Mesendoderm (in vitro differentiated cells): ENCODE measurements at regions not wholly inside any gene's neighbourhood (a gene's known extent, or its start where the extent isn't known, plus 50 kb on each side); places are given as distances from the start of the nearest gene placed in this dataset.

ENCODE experiments used
- DNase-seq: peaks from one replicate; pipeline ENCODE4 v3.0.0; 2013
- H2AK5ac ChIP-seq: 2 replicates; pipeline ENCODE4 v1.6.1; 2013; ENCODE audit warnings: low read length, inconsistent platforms
- H2BK120ac ChIP-seq: 2 replicates; pipeline ENCODE4 v1.6.1; 2013; ENCODE audit warnings: low read depth, mild to moderate bottlenecking, low read length, moderate library complexity, mixed read lengths
- H2BK15ac ChIP-seq: replicated peaks from 2 replicates; pipeline ENCODE4 v1.6.1; 2013; ENCODE audit warnings: low read depth, mild to moderate bottlenecking, moderate library complexity
- H2BK5ac ChIP-seq: 2 replicates; pipeline ENCODE4 v1.6.1; 2013; ENCODE audit warnings: low read length, inconsistent platforms
- H3K18ac ChIP-seq: 2 replicates; pipeline ENCODE4 v1.6.1; 2013; ENCODE audit warnings: mild to moderate bottlenecking, low read length, mixed read lengths
- H3K23ac ChIP-seq: one replicate; pipeline ENCODE4 v1.6.1; 2013; ENCODE audit warnings: low read length
- H3K27ac ChIP-seq: 2 replicates; pipeline ENCODE4 v1.5.1; 2013; ENCODE audit warnings: low read depth, mild to moderate bottlenecking, inconsistent platforms, low read length, moderate library complexity
- H3K27me3 ChIP-seq: 2 replicates; pipeline ENCODE4 v1.6.1; 2013; ENCODE audit warnings: low read length, control low read depth, mild to moderate bottlenecking, inconsistent platforms; ENCODE audit not compliant: insufficient read depth, poor library complexity
- H3K36me3 ChIP-seq: 2 replicates; pipeline ENCODE4 v1.6.1; 2013; ENCODE audit warnings: low read length, inconsistent platforms; ENCODE audit not compliant: control insufficient read depth, insufficient read depth
- H3K4ac ChIP-seq: one replicate; pipeline ENCODE4 v1.6.1; 2013; ENCODE audit warnings: low read depth, mild to moderate bottlenecking, low read length, moderate library complexity
- H3K4me1 ChIP-seq: 2 replicates; pipeline ENCODE4 v1.6.1; 2013; ENCODE audit warnings: low read depth, low read length, inconsistent platforms; ENCODE audit not compliant: control insufficient read depth
- H3K4me2 ChIP-seq: 2 replicates; pipeline ENCODE4 v1.6.1; 2013; ENCODE audit warnings: low read length
- H3K4me3 ChIP-seq: 2 replicates; pipeline ENCODE4 v1.5.1; 2013; ENCODE audit warnings: mild to moderate bottlenecking, low read length
- H3K56ac ChIP-seq: one replicate; pipeline ENCODE4 v1.6.1; 2013; ENCODE audit warnings: low read length
- H3K79me1 ChIP-seq: 2 replicates; pipeline ENCODE4 v1.6.1; 2013; ENCODE audit warnings: low read length, inconsistent platforms
- H3K79me2 ChIP-seq: 2 replicates; pipeline ENCODE4 v1.6.1; 2013; ENCODE audit warnings: mild to moderate bottlenecking, low read length; ENCODE audit not compliant: control insufficient read depth, insufficient read depth
- H3K9ac ChIP-seq: 2 replicates; pipeline ENCODE4 v1.6.1; 2013; ENCODE audit warnings: low read length, inconsistent platforms
- H4K5ac ChIP-seq: one replicate; pipeline ENCODE4 v1.6.1; 2013; ENCODE audit warnings: low read length
- H4K8ac ChIP-seq: one replicate; pipeline ENCODE4 v1.6.1; 2013; ENCODE audit warnings: low read depth, mild to moderate bottlenecking, control low read depth, low read length, moderate library complexity
- WGBS: extraction: QIAGEN DNeasy Blood & Tissue Kit; methylation state at CpG from one replicate; pipeline ENCODE4 v1.1.7; 2013; ENCODE audit warnings: low lambda C conversion rate, missing lambda C conversion rate; ENCODE audit not compliant: insufficient coverage; ENCODE audit errors: extremely low coverage; 5-methylcytosine and 5-hydroxymethylcytosine counted together

DNA sequence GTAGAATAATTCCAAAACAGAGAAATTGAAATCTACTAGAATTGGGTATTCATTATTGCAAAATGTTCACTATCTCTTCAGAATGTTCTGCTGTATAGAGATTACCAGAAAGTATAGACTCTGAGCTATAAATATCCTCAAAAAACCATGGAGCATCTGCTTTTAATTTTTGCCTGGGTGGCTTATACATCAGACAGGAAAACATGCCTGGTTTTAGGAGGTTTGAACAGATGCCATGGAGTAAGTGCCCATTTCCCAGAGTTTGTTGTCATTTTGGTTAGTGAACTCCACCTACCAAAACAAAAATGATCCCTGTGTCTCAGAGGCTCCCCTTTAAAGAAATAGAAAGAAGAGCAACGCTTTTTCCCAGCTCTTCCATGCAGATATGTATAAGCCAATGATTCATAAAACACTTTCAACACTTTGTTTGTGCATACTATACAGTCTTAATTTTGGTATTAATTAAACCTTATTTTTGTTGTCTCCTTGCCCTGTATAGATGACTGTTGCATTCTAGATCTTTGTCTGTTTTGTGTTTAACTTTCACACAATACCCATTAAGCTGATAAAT lies 68.7 kb downstream of the MEPE start:
- no peak overlapping the region for H3K4me2 ChIP-seq
- no peak overlapping the region for H3K23ac ChIP-seq
- H3K4me3 ChIP-seq, result no peak overlapping the region
- no peak overlapping the region for H2BK5ac ChIP-seq
- H3K27ac ChIP-seq, result no peak overlapping the region
- H3K4me1 ChIP-seq, result peaks cover 7% of the 10 kb centered on the region
- no peak overlapping the region for H4K5ac ChIP-seq
- H4K8ac ChIP-seq, result no peak overlapping the region
- no peak overlapping the region for H2BK120ac ChIP-seq
- H3K9ac ChIP-seq, result no peak overlapping the region
- no CpG with 5 or more reads among the region's 1 CpG for WGBS
- H2AK5ac ChIP-seq, result no peak overlapping the region
- H3K36me3 ChIP-seq, result no peaks in the 10 kb centered on the region
- no peak for DNase-seq
- H2BK15ac ChIP-seq, result no peak overlapping the region
- no peaks in the 10 kb centered on the region for H3K27me3 ChIP-seq
- no peaks in the 10 kb centered on the region for H3K79me2 ChIP-seq
- no peak overlapping the region for H3K56ac ChIP-seq
- no peak overlapping the region for H3K4ac ChIP-seq
- no peak overlapping the region for H3K18ac ChIP-seq
- no peaks in the 10 kb centered on the region for H3K79me1 ChIP-seq

DNA sequence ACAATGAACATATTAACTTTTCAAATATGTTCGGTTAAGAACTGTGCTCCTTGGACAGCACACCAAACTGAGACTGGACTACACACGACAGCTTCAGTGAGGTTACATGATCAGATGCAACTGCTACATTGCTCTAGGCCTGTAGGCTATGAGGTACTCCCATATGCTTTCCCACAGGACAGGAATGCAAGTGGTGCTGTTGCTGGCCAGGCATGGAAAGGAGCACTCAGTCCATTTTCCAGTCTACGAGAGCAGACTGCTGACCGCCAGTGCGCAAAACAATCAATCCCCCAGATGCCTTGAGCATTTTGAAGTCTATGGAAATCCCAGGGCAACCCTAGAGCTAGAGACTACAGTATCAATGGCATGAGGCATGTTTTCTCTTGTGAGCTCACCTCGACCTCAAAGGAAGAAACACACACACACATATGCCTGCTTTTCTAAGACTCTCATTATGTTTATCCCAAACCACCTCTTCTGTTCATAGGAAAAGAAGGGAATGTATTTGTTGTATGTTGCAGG lies 70.8 kb upstream of the SPP1 start:
- H3K4ac ChIP-seq, result peak overlapping the region; percentile 1
- no peak overlapping the region for H3K18ac ChIP-seq
- no peak overlapping the region for H3K4me3 ChIP-seq
- H2BK15ac ChIP-seq, result no peak overlapping the region
- H3K36me3 ChIP-seq, result no peaks in the 10 kb centered on the region
- H3K4me2 ChIP-seq, result no peak overlapping the region
- peak overlapping the region; percentile 52 for H3K23ac ChIP-seq
- H3K27me3 ChIP-seq, result no peaks in the 10 kb centered on the region
- H3K79me1 ChIP-seq, result no peaks in the 10 kb centered on the region
- peak overlapping the region; percentile 40 for H2AK5ac ChIP-seq
- no CpG with 5 or more reads among the region's 6 CpGs for WGBS
- no peak overlapping the region for H2BK120ac ChIP-seq
- H4K5ac ChIP-seq, result no peak overlapping the region
- no peak overlapping the region for H4K8ac ChIP-seq
- H3K9ac ChIP-seq, result no peak overlapping the region
- H3K27ac ChIP-seq, result no peak overlapping the region
- H2BK5ac ChIP-seq, result peak overlapping the region; percentile 18
- no peak for DNase-seq
- no peaks in the 10 kb centered on the region for H3K79me2 ChIP-seq
- peaks cover 4% of the 10 kb centered on the region for H3K4me1 ChIP-seq
- H3K56ac ChIP-seq, result peak overlapping the region; percentile 58

DNA sequence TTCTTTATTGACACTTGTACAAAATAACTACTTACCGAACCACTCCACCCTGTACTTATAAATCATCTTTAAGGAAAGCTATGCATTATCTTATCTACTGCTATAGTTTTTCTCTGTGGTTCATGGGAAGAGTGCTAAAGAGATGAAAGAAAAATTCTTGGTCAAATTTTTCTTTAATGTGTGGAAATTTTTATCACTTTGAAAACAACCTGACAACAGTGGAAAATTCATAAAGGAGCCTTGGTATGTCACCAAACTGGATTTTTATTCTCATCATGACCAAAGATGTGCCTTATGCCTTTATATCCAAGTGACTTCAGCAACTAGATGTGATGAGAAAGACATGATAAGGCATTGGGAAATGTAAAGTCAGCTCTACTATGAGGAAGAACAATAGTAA lies 67.2 kb upstream of the SPP1 start:
- no peak overlapping the region for H3K4me3 ChIP-seq
- 100% methylated on average over 1 of the region's 1 CpG for WGBS
- peak overlapping the region; percentile 61 for H2BK15ac ChIP-seq
- no peak overlapping the region for H2BK5ac ChIP-seq
- H3K9ac ChIP-seq, result no peak overlapping the region
- H3K56ac ChIP-seq, result no peak overlapping the region
- no peaks in the 10 kb centered on the region for H3K27me3 ChIP-seq
- no peak overlapping the region for H4K8ac ChIP-seq
- no peaks in the 10 kb centered on the region for H3K79me1 ChIP-seq
- H3K4me1 ChIP-seq, result peaks cover 20% of the 10 kb centered on the region
- no peak overlapping the region for H2BK120ac ChIP-seq
- H3K79me2 ChIP-seq, result no peaks in the 10 kb centered on the region
- no peak overlapping the region for H3K23ac ChIP-seq
- no peaks in the 10 kb centered on the region for H3K36me3 ChIP-seq
- H3K4me2 ChIP-seq, result no peak overlapping the region
- DNase-seq, result no peak
- no peak overlapping the region for H4K5ac ChIP-seq
- H3K27ac ChIP-seq, result no peak overlapping the region
- H3K4ac ChIP-seq, result no peak overlapping the region
- no peak overlapping the region for H3K18ac ChIP-seq
- no peak overlapping the region for H2AK5ac ChIP-seq

DNA sequence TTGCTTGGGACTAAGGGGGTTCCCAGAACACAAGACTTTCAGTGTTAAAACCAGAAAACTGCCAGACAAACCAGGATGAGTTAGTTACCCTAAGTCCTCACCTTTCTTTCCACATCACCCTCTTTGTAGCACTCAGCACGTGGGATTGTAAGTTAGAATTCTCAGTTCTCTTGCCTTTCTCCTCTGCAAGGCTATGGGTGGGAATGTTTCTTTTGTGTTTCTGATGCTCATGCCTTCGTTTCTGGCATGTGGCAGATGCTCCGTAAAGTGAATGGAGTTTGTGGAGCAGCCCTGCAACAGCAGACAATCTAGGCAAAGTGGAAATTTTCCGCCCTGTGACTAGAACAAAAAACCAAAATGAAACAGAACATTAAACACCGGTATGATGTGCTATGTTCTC lies 64.7 kb upstream of the SPP1 start:
- Histone ChIP-seq H3K18ac (peak overlapping the region; percentile 19), H3K36me3 (no peaks in the 10 kb centered on the region), H3K4me3 (no peak overlapping the region), H3K79me1 (no peaks in the 10 kb centered on the region), H2AK5ac (peak overlapping the region; percentile 55), H4K5ac (peak overlapping the region; percentile 42), H2BK120ac (no peak overlapping the region), H3K9ac (peak overlapping the region; percentile 32), H2BK15ac (peak overlapping the region; percentile 100), H3K79me2 (no peaks in the 10 kb centered on the region), H3K23ac (no peak overlapping the region), H4K8ac (no peak overlapping the region), H3K27ac (peak overlapping the region; percentile 66), H3K4ac (peak overlapping the region; percentile 20), H3K27me3 (no peaks in the 10 kb centered on the region), H2BK5ac (peak overlapping the region; percentile 78), H3K4me1 (peaks cover 20% of the 10 kb centered on the region), H3K56ac (peak overlapping the region; percentile 75), H3K4me2 (no peak overlapping the region)
- DNase-seq, result no peak
- WGBS, result no CpG with 5 or more reads among the region's 5 CpGs

DNA sequence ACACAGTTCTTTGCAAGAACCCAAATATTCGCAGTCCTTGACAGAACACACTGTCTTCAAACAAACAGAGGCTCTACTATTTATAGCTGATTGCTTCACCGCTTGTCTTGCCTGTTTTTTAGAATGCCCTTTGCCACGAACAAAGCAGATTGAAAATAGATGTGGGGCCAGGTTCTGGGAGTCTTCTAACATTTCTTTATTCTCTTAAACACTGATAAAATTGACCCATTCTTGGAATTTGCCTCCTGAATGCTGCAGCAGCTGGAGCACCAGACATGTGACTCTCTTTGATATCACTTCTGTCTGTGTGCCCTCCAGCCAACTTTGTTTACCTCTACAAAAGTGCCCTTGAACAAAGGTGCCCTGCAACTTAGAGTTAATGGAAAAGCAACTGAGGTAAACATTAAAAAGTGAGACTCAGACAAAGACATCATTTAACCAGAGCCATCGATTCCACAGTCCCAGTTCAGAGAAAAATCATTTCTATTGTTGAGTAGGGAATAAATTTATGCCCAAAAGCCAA lies 64.2 kb upstream of the SPP1 start:
- no CpG with 5 or more reads among the region's 4 CpGs for WGBS
- DNase-seq, result no peak

More for the DNA sequence above, 64.2 kb upstream of the SPP1 start:
- H2BK5ac ChIP-seq, result peak overlapping the region; percentile 66
- no peak overlapping the region for H4K5ac ChIP-seq
- H3K79me1 ChIP-seq, result no peaks in the 10 kb centered on the region
- peak overlapping the region; percentile 94 for H2BK120ac ChIP-seq
- peak overlapping the region; percentile 100 for H2BK15ac ChIP-seq
- H3K56ac ChIP-seq, result peak overlapping the region; percentile 75
- H3K4me2 ChIP-seq, result no peak overlapping the region
- no peak overlapping the region for H4K8ac ChIP-seq
- peaks cover 20% of the 10 kb centered on the region for H3K4me1 ChIP-seq
- H3K23ac ChIP-seq, result no peak overlapping the region
- no peaks in the 10 kb centered on the region for H3K36me3 ChIP-seq
- no peak overlapping the region for H3K4me3 ChIP-seq
- H3K27ac ChIP-seq, result peak overlapping the region; percentile 66
- H2AK5ac ChIP-seq, result no peak overlapping the region
- H3K27me3 ChIP-seq, result no peaks in the 10 kb centered on the region
- H3K4ac ChIP-seq, result peak overlapping the region; percentile 91
- H3K18ac ChIP-seq, result peak overlapping the region; percentile 94
- H3K9ac ChIP-seq, result peak overlapping the region; percentile 32
- H3K79me2 ChIP-seq, result no peaks in the 10 kb centered on the region
